HCT116 (cell line): ENCODE measurements at regions not wholly inside any gene's neighbourhood (a gene's known extent, or its start where the extent isn't known, plus 50 kb on each side); places are given as distances from the start of the nearest gene placed in this dataset.

Source experiments
- ATAC-seq: fragments of 200-7000 bp; cut with Tn5 transposase; 2 replicates; pipeline ENCODE4 v1.9.1; 2020; ENCODE audit warnings: mild to moderate bottlenecking, moderate library complexity
- BruUV-seq: library from RNA; stranded (reverse); fragments of 400-500 nt; replicated peaks from 2 replicates; lab custom pipeline; 2021; lab: Mats Ljungman, UMichigan
- CTCF ChIA-PET: fragments of 300-600 bp; sonication (Branson Sonifier 250); formaldehyde crosslinking; loops from one replicate; lab custom pipeline; 2021; ENCODE audit warnings: antibody characterized with exemption; lab: Charles Lee
- POLR2A ChIA-PET: fragments of 300-600, 350-600 bp; sonication (Branson Sonifier 250); formaldehyde crosslinking; loops from one replicate; lab custom pipeline; 2021; ENCODE audit warnings: antibody characterized with exemption; lab: Charles Lee
- RAD21 ChIA-PET, 2 experiments: fragments of 300-600 bp; sonication (Branson Sonifier 250); formaldehyde crosslinking; loops; one replicate each; lab custom pipeline; 2023; ENCODE audit warnings: low total read pairs in 2 of 2; ENCODE audit not compliant: uncharacterized antibody in 2 of 2, unreplicated experiment in 2 of 2, low non-redundant PET in 1 of 2; lab: Charles Lee
- DNase-seq: peaks from one replicate; pipeline ENCODE4 v3.0.0-alpha.2; 2010; ENCODE audit warnings: low read depth, low spot score
- H2AFZ ChIP-seq: fragments of 200-600 bp; shearing (Covaris generic), sonication (generic); 2 replicates; pipeline ENCODE4 v1.6.1; 2017; ENCODE audit warnings: low read depth, mixed run types, mixed read lengths, antibody characterized with exemption, low read length; ENCODE audit not compliant: poor library complexity, severe bottlenecking
- H3K27ac ChIP-seq: 2 replicates; pipeline ENCODE4 v1.5.1; 2012; ENCODE audit warnings: low read depth, low read length
- H3K27me3 ChIP-seq: fragments of 200-600 bp; sonication (generic); 2 replicates; pipeline ENCODE4 v1.6.1; 2016; ENCODE audit warnings: mixed run types, low read length, mixed read lengths; ENCODE audit not compliant: insufficient read depth
- H3K36me3 ChIP-seq, 2 experiments: fragments of 200-500 bp in 1 of 2; fragments of 200-600 bp in 1 of 2; sonication (Bioruptor generic) in 1 of 2; sonication (generic) in 1 of 2; 2 replicates each; pipeline versions ENCODE4 v1.5.1 to v1.6.1; 2014 to 2016; ENCODE audit warnings: low read length in 2 of 2, inconsistent platforms in 1 of 2, mixed read lengths in 1 of 2, mixed run types in 1 of 2; ENCODE audit not compliant: insufficient read depth in 2 of 2, control insufficient read depth in 1 of 2
- H3K4me1 ChIP-seq, 2 experiments: fragments of 200-600 bp in 1 of 2; sonication (generic) in 1 of 2; 2 replicates each; pipeline versions ENCODE4 v1.5.1 to v1.6.1; 2012 to 2017; ENCODE audit warnings: low read length in 2 of 2, inconsistent platforms in 1 of 2, mild to moderate bottlenecking in 1 of 2, mixed read lengths in 1 of 2, mixed run types in 1 of 2, moderate library complexity in 1 of 2; ENCODE audit not compliant: insufficient read depth in 2 of 2, control insufficient read depth in 1 of 2
- H3K4me2 ChIP-seq: fragments of 200-600 bp; sonication (generic); 2 replicates; pipeline ENCODE4 v1.6.1; 2017; ENCODE audit warnings: mixed run types, low read length, mixed read lengths
- H3K4me3 ChIP-seq, 2 experiments: fragments of 200-600 bp in 1 of 2; sonication (generic) in 1 of 2; replicated peaks in 1 of 2; 2 replicates each; pipeline ENCODE4 v1.5.1; 2011 to 2016; ENCODE audit warnings: low read length in 2 of 2, control low read depth in 1 of 2, low read depth in 1 of 2, mild to moderate bottlenecking in 1 of 2, mixed read lengths in 1 of 2, mixed run types in 1 of 2
- H3K79me2 ChIP-seq: fragments of 200-600 bp; sonication (generic); 2 replicates; pipeline ENCODE4 v1.6.1; 2017; ENCODE audit warnings: mild to moderate bottlenecking, mixed run types, low read length, moderate library complexity, mixed read lengths; ENCODE audit not compliant: insufficient read depth
- H3K9ac ChIP-seq: fragments of 200-600 bp; sonication (generic); 2 replicates; pipeline ENCODE4 v1.6.1; 2016; ENCODE audit warnings: low read length, mixed read lengths
- H3K9me2 ChIP-seq: fragments of 200-600 bp; sonication (generic), shearing (Covaris generic); 2 replicates; pipeline ENCODE4 v1.6.1; 2017; ENCODE audit warnings: mixed run types, mild to moderate bottlenecking, moderate library complexity; ENCODE audit not compliant: insufficient read depth
- H3K9me3 ChIP-seq, 2 experiments: fragments of 200-500 bp in 1 of 2; fragments of 200-600 bp in 1 of 2; sonication (Bioruptor generic) in 1 of 2; sonication (generic) in 1 of 2; 2 replicates each; pipeline ENCODE4 v1.6.1; 2014 to 2017; ENCODE audit warnings: low read length in 2 of 2, mixed read lengths in 2 of 2, inconsistent platforms in 1 of 2, low read depth in 1 of 2, mild to moderate bottlenecking in 1 of 2, mixed run types in 1 of 2, moderate library complexity in 1 of 2; ENCODE audit not compliant: control insufficient read depth in 1 of 2, insufficient read depth in 1 of 2
- H4K20me1 ChIP-seq: fragments of 200-600 bp; sonication (generic), shearing (Covaris generic); 2 replicates; pipeline ENCODE4 v1.6.1; 2017; ENCODE audit warnings: mixed run types, mild to moderate bottlenecking, moderate library complexity; ENCODE audit not compliant: insufficient read depth
- CEBPB ChIP-seq: IDR thresholded peaks from 2 replicates; pipeline ENCODE4 v1.6.1; 2012; ENCODE audit warnings: low read depth
- CTCF ChIP-seq, 3 experiments: fragments of 200-600 bp in 1 of 3; sonication (generic) in 1 of 3; IDR thresholded peaks in 2 of 3; conservative IDR thresholded peaks in 1 of 3; 2 replicates each; pipeline ENCODE4 v1.5.1; 2012 to 2017; ENCODE audit warnings: low read depth in 2 of 3, low read length in 2 of 3, antibody characterized with exemption in 1 of 3, borderline replicate concordance in 1 of 3, control low read depth in 1 of 3, mild to moderate bottlenecking in 1 of 3, mixed read lengths in 1 of 3, mixed run types in 1 of 3, moderate library complexity in 1 of 3; ENCODE audit not compliant: insufficient read depth in 1 of 3
- EGR1 ChIP-seq: IDR thresholded peaks from 2 replicates; pipeline ENCODE4 v1.6.1; 2012; ENCODE audit warnings: low read depth
- FOSL1 ChIP-seq: IDR thresholded peaks from 2 replicates; pipeline ENCODE4 v1.6.1; 2012; ENCODE audit warnings: low read depth
- MAX ChIP-seq: IDR thresholded peaks from 2 replicates; pipeline ENCODE4 v1.6.1; 2012
- POLR2A ChIP-seq: IDR thresholded peaks from 2 replicates; pipeline ENCODE4 v1.7.0; 2011; ENCODE audit warnings: borderline replicate concordance; ENCODE audit not compliant: insufficient read depth, insufficient read length; ENCODE audit errors: extremely low read depth
- RAD21 ChIP-seq: IDR thresholded peaks from 2 replicates; pipeline ENCODE4 v1.6.1; 2012; ENCODE audit warnings: low read depth, mild to moderate bottlenecking
- TCF7L2 ChIP-seq: IDR thresholded peaks from 2 replicates; pipeline ENCODE4 v1.7.0; 2011; ENCODE audit warnings: borderline replicate concordance, inconsistent platforms; ENCODE audit not compliant: insufficient read depth, insufficient read length; ENCODE audit errors: extremely low read depth
- YY1 ChIP-seq: IDR thresholded peaks from 2 replicates; pipeline ENCODE4 v1.6.1; 2011; ENCODE audit warnings: low read length, low read depth, moderate library complexity, mild to moderate bottlenecking; ENCODE audit not compliant: insufficient replicate concordance; ENCODE audit errors: extremely low read depth
- ZBTB33 ChIP-seq: IDR thresholded peaks from 2 replicates; pipeline ENCODE4 v1.6.1; 2011; ENCODE audit warnings: mild to moderate bottlenecking, low read length, moderate library complexity; ENCODE audit not compliant: insufficient replicate concordance; ENCODE audit errors: extremely low read depth
- intact Hi-C: fragments of 100-400 bp; cut with micrococcal nuclease; formaldehyde crosslinking; loops from 2 replicates; pipeline ENCODE4 v1.10.0; 2022
- TF ChIP-seq, protein P1 (sequence below): IDR thresholded peaks from 2 replicates; pipeline ENCODE4 v1.6.1; 2012

GRCh38 chr5:135131801-135132680 lies 98.0 kb upstream of the PITX1 start:
- Histone ChIP-seq H3K9ac (no peak overlapping the region), H3K9me2 (no peaks in the 10 kb centered on the region), H3K27ac (no peak overlapping the region), H2AFZ (no peak overlapping the region), H3K36me3 (no peaks in the 10 kb centered on the region), H3K4me1 (peaks cover 11 to 40% of the 10 kb centered on the region in 2 experiments), H3K4me2 (no peak overlapping the region), H3K27me3 (no peaks in the 10 kb centered on the region), H3K4me3 (no peak overlapping the region), H4K20me1 (no peaks in the 10 kb centered on the region), H3K9me3 (no peaks in the 10 kb centered on the region), H3K79me2 (no peaks in the 10 kb centered on the region)
- POLR2A ChIA-PET = no interaction called here
- intact Hi-C loops = no loop called here
- ATAC-seq (no peak), DNase-seq (no peak)
- CTCF ChIA-PET = no interaction called here
- no TSS peak for BruUV-seq
- TF ChIP-seq RAD21 (no peak), FOSL1 (no peak), ZBTB33 (no peak), MAX (no peak), CTCF (IDR thresholded peaks at IDR 0.05 in 2 of 3, conservative IDR thresholded peaks at IDR 0.05 in 1 of 3; ENCODE audit: borderline replicate concordance in 1 of 3, insufficient read depth in 1 of 3, low read depth in 2 of 3, low read length in 2 of 3) (no peak), TCF7L2 (no peak), POLR2A (no peak), EGR1 (no peak), YY1 (no peak), CEBPB (no peak)
- TF ChIP-seq, protein P1, sequence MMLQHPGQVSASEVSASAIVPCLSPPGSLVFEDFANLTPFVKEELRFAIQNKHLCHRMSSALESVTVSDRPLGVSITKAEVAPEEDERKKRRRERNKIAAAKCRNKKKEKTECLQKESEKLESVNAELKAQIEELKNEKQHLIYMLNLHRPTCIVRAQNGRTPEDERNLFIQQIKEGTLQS = no peak
- RAD21 ChIA-PET = no interaction called here
